Neural cell (in vitro differentiated cells): ENCODE measurements at regions not wholly inside any gene's neighbourhood (a gene's known extent, or its start where the extent isn't known, plus 50 kb on each side); places are given as distances from the start of the nearest gene placed in this dataset.

Experiments
- EP300 ChIP-seq: fragments of 450-650 bp; conservative IDR thresholded peaks from 2 replicates; pipeline ENCODE4 v1.6.1; 2014; ENCODE audit warnings: antibody characterized with exemption, mild to moderate bottlenecking, moderate library complexity; ENCODE audit not compliant: poor library complexity, severe bottlenecking
- EZH2 ChIP-seq: fragments of 200-600, 300-800 bp; shearing (Covaris generic), sonication (generic); IDR thresholded peaks from 2 replicates; pipeline ENCODE4 v1.6.1; 2014; ENCODE audit warnings: antibody characterized with exemption, low read length, borderline replicate concordance, mild to moderate bottlenecking; ENCODE audit not compliant: insufficient read depth, poor library complexity, severe bottlenecking
- MXI1 ChIP-seq: fragments of 450-650 bp; conservative IDR thresholded peaks from 2 replicates; pipeline ENCODE4 v1.6.1; 2014; ENCODE audit warnings: antibody characterized with exemption, mild to moderate bottlenecking; ENCODE audit not compliant: poor library complexity, severe bottlenecking
- POLR2AphosphoS5 ChIP-seq: IDR thresholded peaks from 2 replicates; pipeline ENCODE4 v1.6.1; 2012
- RAD21 ChIP-seq: fragments of 450-650 bp; conservative IDR thresholded peaks from 2 replicates; pipeline ENCODE4 v1.6.1; 2014; ENCODE audit warnings: antibody characterized with exemption, mild to moderate bottlenecking, moderate library complexity
- TAF1 ChIP-seq: IDR thresholded peaks from 2 replicates; pipeline ENCODE4 v1.6.1; 2012; ENCODE audit warnings: low read depth
- TF ChIP-seq, protein P1 (sequence below): fragments of 450-650 bp; IDR thresholded peaks from 2 replicates; pipeline ENCODE4 v1.5.1; 2014; ENCODE audit warnings: antibody characterized with exemption, mild to moderate bottlenecking, moderate library complexity; ENCODE audit not compliant: poor library complexity, severe bottlenecking
- TF ChIP-seq, protein P2 (sequence below): IDR thresholded peaks from 2 replicates; pipeline ENCODE4 v1.6.1; 2012; ENCODE audit warnings: borderline replicate concordance

DNA sequence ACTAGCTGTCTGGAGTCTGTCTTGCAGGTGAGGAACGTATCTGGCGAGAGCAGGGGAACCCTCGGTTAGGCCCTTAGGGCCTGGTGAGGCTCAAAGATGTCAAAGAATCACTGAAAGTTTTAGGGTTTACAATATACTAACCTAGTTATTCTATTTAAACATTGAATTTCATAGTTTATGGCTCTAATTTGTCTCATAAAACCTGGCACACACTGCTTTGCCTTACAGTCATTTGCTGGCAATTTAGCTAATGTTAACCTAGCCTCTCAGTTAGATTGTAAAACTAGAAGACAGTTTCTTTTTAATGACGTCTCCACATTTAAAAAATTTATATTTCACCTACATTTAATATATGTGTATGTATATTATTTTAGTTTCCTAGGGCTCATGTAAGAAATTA lies 89.6 kb upstream of the DOCK10 start:
- TF ChIP-seq, protein P1, sequence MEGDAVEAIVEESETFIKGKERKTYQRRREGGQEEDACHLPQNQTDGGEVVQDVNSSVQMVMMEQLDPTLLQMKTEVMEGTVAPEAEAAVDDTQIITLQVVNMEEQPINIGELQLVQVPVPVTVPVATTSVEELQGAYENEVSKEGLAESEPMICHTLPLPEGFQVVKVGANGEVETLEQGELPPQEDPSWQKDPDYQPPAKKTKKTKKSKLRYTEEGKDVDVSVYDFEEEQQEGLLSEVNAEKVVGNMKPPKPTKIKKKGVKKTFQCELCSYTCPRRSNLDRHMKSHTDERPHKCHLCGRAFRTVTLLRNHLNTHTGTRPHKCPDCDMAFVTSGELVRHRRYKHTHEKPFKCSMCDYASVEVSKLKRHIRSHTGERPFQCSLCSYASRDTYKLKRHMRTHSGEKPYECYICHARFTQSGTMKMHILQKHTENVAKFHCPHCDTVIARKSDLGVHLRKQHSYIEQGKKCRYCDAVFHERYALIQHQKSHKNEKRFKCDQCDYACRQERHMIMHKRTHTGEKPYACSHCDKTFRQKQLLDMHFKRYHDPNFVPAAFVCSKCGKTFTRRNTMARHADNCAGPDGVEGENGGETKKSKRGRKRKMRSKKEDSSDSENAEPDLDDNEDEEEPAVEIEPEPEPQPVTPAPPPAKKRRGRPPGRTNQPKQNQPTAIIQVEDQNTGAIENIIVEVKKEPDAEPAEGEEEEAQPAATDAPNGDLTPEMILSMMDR, result no peak
- TF ChIP-seq EZH2 (no peak), POLR2AphosphoS5 (no peak), TAF1 (no peak), MXI1 (no peak), EP300 (no peak), RAD21 (no peak)
- TF ChIP-seq, protein P2, sequence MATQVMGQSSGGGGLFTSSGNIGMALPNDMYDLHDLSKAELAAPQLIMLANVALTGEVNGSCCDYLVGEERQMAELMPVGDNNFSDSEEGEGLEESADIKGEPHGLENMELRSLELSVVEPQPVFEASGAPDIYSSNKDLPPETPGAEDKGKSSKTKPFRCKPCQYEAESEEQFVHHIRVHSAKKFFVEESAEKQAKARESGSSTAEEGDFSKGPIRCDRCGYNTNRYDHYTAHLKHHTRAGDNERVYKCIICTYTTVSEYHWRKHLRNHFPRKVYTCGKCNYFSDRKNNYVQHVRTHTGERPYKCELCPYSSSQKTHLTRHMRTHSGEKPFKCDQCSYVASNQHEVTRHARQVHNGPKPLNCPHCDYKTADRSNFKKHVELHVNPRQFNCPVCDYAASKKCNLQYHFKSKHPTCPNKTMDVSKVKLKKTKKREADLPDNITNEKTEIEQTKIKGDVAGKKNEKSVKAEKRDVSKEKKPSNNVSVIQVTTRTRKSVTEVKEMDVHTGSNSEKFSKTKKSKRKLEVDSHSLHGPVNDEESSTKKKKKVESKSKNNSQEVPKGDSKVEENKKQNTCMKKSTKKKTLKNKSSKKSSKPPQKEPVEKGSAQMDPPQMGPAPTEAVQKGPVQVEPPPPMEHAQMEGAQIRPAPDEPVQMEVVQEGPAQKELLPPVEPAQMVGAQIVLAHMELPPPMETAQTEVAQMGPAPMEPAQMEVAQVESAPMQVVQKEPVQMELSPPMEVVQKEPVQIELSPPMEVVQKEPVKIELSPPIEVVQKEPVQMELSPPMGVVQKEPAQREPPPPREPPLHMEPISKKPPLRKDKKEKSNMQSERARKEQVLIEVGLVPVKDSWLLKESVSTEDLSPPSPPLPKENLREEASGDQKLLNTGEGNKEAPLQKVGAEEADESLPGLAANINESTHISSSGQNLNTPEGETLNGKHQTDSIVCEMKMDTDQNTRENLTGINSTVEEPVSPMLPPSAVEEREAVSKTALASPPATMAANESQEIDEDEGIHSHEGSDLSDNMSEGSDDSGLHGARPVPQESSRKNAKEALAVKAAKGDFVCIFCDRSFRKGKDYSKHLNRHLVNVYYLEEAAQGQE, result no peak
